ENCODE measurements at regions not wholly inside any gene's neighbourhood (a gene's known extent, or its start where the extent isn't known, plus 50 kb on each side); places are given as distances from the start of the nearest gene placed in this dataset.

DNA sequence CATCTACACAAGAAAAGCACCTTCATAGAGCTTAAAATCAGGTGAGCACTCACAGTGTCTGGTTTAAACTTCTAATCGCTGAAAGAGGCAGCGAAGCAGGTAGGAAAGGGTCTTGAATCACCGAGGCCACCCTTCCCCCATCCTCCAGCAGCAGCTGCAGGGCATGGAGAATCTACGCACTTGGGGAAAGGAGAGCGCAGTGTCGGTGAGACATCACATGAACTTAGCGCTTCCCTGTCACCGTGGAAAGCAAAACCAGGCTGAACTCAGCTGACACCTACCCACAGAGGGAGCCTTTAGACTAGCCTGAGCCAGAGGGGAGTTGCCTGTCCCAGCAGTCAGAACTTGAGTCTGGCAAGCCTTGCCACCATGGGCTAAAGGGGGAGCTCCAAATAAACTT, 197.2 kb upstream of the ZFP42 start:
- no peak overlapping the region for H3K4me3 Mint-ChIP-seq
- CTCF ChIA-PET = no interaction called here
- no peak overlapping the region for H3K27ac Mint-ChIP-seq
- peaks cover 29% of the 10 kb centered on the region for H3K9me3 Mint-ChIP-seq (ENCODE audit: insufficient read depth)
- POLR2A ChIA-PET = no interaction called here
- ATAC-seq (no peak), DNase-seq (no peak)
- no peaks in the 10 kb centered on the region for H3K36me3 Mint-ChIP-seq (ENCODE audit: low read depth)
- no peaks in the 10 kb centered on the region for H3K27me3 Mint-ChIP-seq (ENCODE audit: low read depth)
- no peaks in the 10 kb centered on the region for H3K4me1 Mint-ChIP-seq (ENCODE audit: low read depth)

DNA sequence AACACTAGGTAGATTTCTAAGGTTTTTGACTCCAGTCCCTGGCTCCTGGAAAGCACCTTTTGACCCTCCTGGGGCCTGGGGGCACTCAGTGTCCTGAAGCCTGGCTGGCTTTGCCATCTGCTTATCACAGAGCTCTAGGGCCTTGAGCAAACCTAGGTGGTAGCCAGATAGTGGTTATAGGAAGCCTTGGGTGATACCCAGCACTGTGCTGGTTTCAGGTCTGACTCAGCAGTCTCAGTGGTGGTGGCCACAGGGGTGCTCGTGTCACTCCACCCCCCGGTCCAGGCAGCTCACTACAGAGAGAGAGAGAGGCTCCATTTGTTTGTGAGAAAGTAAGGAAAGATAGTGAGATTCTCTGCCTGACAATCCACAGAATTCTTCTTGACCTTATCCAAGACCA, 195.8 kb upstream of the ZFP42 start:
- H3K4me1 Mint-ChIP-seq (ENCODE audit: low read depth) = no peaks in the 10 kb centered on the region

DNA sequence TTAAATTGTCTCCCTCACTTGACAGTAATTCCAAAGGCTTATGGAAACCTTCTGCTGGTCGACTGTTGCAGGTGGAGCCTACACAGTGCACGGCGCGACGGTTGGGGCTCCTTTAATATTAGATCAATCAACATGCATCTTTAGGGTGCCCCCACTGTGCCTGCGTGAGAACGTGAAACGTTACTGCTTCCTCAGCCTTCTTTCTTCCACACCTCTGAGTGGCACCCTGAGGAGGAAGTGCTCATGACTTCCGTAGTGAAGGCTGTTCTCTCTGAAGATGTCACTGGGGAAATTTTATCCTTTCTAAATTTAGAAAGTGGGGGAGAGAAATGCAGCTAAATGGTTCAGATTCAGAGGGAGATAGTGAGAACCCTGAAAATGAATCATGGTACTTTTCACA, 184.0 kb upstream of the ZFP42 start:
- Mint-ChIP-seq H3K9me3 (ENCODE audit: insufficient read depth) (peaks cover 16% of the 10 kb centered on the region), H3K27me3 (ENCODE audit: low read depth) (no peaks in the 10 kb centered on the region), H3K4me1 (ENCODE audit: low read depth) (no peaks in the 10 kb centered on the region), H3K36me3 (ENCODE audit: low read depth) (no peaks in the 10 kb centered on the region), H3K27ac (no peak overlapping the region), H3K4me3 (no peak overlapping the region)
- ATAC-seq = no peak
- CTCF ChIA-PET = no interaction called here
- no peak for DNase-seq
- POLR2A ChIA-PET = no interaction called here

More for the DNA sequence above, 195.8 kb upstream of the ZFP42 start:
- ChIA-PET CTCF (no interaction called here), POLR2A (no interaction called here)
- Mint-ChIP-seq H3K36me3 (ENCODE audit: low read depth) (no peaks in the 10 kb centered on the region), H3K27me3 (ENCODE audit: low read depth) (no peaks in the 10 kb centered on the region), H3K9me3 (ENCODE audit: insufficient read depth) (peaks cover 36% of the 10 kb centered on the region), H3K27ac (no peak overlapping the region), H3K4me3 (no peak overlapping the region)
- no peak for ATAC-seq
- DNase-seq = no peak

DNA sequence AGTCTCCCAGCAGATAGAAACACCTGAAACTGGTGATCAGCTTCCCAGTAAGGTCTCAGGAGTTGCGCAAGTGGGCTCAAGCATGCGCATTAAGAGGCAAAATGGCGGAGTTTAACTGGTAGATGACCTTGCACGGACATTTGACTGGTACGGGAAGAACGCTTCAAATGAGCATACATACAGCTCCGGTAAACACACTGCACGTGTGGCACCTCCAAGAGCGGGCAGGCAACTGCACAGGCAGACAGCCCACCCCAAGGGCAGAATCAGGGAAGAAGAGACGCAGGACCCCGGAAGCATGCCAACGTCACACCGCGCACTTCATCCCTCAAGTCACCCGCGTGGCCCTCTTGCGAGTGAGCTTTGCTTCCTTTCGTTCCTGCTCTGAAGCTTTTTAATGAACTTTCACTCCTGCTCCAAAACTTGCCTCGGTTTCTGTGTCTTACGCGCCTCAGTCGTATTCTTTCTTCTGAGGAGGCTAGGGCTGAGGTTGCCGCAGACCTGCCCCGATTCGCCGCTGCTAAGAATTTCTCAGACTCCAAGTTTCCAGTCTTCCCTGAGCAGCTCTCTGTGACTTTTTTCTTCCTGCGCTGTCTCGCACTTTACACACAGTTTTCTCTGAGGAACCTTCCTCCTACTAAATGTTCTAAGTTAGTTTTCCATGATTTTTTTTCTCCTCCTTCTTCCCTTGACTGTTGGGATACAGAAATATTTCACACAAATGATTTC, 180.7 kb upstream of the ZFP42 start:
- Mint-ChIP-seq H3K9me3 (ENCODE audit: insufficient read depth) (peaks cover 14% of the 10 kb centered on the region), H3K27me3 (ENCODE audit: low read depth) (no peaks in the 10 kb centered on the region), H3K36me3 (ENCODE audit: low read depth) (no peaks in the 10 kb centered on the region), H3K27ac (no peak overlapping the region), H3K4me1 (ENCODE audit: low read depth) (no peaks in the 10 kb centered on the region), H3K4me3 (no peak overlapping the region)
- no peak for ATAC-seq
- ChIA-PET CTCF (interaction anchor here (0.7 to 1.1 kb wide), 2 partner anchors 9 to 184 kb away, joined by 3 read pairs; no protein-coding TSS in a partner anchor), POLR2A (no interaction called here)
- no peak for DNase-seq

DNA sequence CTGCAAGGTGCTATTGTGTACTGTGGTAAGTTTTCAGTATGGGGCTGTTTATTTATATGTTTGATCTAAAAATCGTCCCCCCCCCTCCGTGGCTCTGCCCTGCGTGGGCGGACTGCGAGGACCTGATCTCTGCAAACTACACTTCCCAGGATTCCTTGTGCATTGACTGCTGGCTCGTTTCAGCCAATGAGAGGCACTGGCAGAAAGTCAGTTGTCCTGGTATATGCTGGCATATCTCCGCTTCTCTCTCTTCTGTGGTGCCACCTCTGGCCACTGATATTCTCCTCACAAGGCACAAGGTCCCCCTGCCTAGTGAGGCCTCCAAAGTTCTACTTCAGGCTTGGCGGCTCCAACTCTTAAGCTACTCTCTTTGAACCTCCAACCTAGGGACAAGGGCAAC, 168.8 kb upstream of the ZFP42 start:
- H3K4me3 Mint-ChIP-seq = no peak overlapping the region
- no peaks in the 10 kb centered on the region for H3K4me1 Mint-ChIP-seq (ENCODE audit: low read depth)
- ATAC-seq (no peak), DNase-seq (no peak)
- no peaks in the 10 kb centered on the region for H3K36me3 Mint-ChIP-seq (ENCODE audit: low read depth)
- POLR2A ChIA-PET = no interaction called here
- CTCF ChIA-PET = no interaction called here
- no peak overlapping the region for H3K27ac Mint-ChIP-seq
- no peaks in the 10 kb centered on the region for H3K27me3 Mint-ChIP-seq (ENCODE audit: low read depth)
- H3K9me3 Mint-ChIP-seq (ENCODE audit: insufficient read depth) = peaks cover 11% of the 10 kb centered on the region

DNA sequence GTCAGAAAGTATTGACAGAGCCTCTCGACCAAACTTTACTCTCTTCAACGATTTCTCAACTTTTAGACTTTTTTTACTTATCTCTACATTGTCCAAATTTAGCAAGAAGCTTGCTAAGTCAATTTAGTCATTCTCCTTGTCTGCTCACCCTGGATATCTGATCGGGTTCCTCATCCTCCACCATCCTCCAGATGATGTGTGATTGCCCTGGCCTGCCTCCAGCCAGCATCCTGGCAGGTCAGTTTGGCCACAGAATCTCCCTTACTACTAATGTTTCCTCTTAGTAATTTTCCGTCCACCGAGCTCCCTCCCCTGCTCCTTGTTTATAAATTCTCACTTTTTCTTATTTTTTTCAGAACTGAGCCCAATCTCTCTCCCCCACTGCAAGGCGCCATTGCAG, 167.9 kb upstream of the ZFP42 start:
- DNase-seq (no peak), ATAC-seq (no peak)
- Mint-ChIP-seq H3K36me3 (ENCODE audit: low read depth) (no peaks in the 10 kb centered on the region), H3K4me1 (ENCODE audit: low read depth) (no peaks in the 10 kb centered on the region), H3K4me3 (no peak overlapping the region), H3K27ac (no peak overlapping the region), H3K9me3 (ENCODE audit: insufficient read depth) (peaks cover 10% of the 10 kb centered on the region), H3K27me3 (ENCODE audit: low read depth) (no peaks in the 10 kb centered on the region)
- ChIA-PET CTCF (no interaction called here), POLR2A (no interaction called here)

DNA sequence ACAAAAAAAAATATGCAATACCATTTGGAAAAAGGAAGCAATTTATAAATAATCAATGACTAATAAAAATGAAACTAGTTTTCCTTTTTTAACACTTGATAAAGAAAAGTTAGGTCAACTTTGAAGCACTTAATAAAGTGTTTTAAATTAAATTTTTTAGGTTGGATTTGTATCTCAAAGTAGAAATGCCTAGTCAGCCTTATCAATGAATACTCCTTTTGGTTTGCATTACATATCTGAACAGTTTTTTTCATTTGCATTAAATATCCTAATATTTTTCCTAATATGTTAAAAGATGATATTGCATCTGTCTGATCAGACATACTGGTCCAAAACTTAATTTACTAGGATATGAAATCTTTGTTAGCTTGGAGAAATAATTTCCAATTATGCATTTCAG, 155.8 kb upstream of the ZFP42 start:
- ChIA-PET CTCF (no interaction called here), POLR2A (no interaction called here)
- Mint-ChIP-seq H3K4me1 (ENCODE audit: low read depth) (no peaks in the 10 kb centered on the region), H3K4me3 (no peak overlapping the region), H3K27me3 (ENCODE audit: low read depth) (no peaks in the 10 kb centered on the region), H3K36me3 (ENCODE audit: low read depth) (no peaks in the 10 kb centered on the region), H3K27ac (no peak overlapping the region), H3K9me3 (ENCODE audit: insufficient read depth) (peaks cover 16% of the 10 kb centered on the region)
- DNase-seq = no peak
- no peak for ATAC-seq

DNA sequence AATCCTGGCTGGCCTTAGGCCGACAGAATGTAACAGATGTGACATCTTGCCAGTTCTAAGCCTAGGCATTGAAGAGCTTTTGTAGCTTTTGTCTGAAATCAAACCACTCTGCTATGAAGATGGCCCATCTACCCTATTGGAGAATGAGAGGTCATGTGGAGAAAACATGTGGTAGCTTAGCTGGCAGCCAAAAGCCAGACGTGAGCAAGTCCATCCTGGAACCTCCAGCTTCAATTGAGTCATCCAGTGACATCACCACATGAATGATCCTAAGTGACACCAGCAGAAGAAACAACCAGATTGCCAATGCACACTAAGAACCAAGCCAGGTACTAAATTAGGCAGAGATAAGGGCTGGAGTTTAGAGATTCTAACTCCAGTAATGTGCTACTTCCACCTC, 154.8 kb upstream of the ZFP42 start:
- Mint-ChIP-seq H3K27ac (no peak overlapping the region), H3K27me3 (ENCODE audit: low read depth) (no peaks in the 10 kb centered on the region), H3K9me3 (ENCODE audit: insufficient read depth) (peaks cover 16% of the 10 kb centered on the region), H3K4me1 (ENCODE audit: low read depth) (no peaks in the 10 kb centered on the region), H3K4me3 (no peak overlapping the region), H3K36me3 (ENCODE audit: low read depth) (no peaks in the 10 kb centered on the region)
- POLR2A ChIA-PET = no interaction called here
- no peak for DNase-seq
- no peak for ATAC-seq
- CTCF ChIA-PET = no interaction called here

DNA sequence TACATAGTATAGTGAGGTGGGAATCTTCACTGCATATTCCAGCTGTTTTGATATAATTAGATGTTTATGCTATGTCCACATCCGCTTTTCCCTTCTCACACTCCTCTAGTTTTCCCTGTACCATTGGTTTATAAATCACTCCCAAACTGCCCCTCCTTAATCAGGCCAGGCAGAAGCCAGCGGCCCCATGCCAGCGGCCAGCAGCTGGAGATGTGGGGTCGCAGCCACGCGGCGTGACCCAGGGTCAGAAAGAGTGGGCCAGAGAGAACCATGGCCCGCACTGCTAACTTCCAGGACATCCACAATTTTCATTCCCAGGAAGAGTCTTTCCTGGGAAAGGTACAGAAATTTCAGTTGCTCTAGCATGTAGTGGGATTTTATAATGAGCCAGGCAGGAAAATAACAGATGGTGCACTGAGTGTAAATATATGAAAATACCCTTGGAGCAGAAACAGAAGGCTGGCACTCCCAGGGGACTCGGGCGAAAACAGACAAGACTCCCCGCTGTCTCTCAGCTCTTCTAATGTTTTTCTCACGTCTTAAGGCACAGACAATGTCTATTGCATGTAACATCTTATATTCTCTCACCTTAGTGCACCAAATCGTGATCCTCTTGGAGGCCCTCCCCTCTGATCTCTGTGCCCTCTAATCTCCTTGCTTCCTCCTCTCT, 145.9 kb upstream of the ZFP42 start:
- no peak for ATAC-seq
- POLR2A ChIA-PET = no interaction called here
- no peak overlapping the region for H3K27ac Mint-ChIP-seq
- CTCF ChIA-PET = no interaction called here
- H3K4me3 Mint-ChIP-seq = no peak overlapping the region
- no peak for DNase-seq
- H3K4me1 Mint-ChIP-seq (ENCODE audit: low read depth) = no peaks in the 10 kb centered on the region
- H3K27me3 Mint-ChIP-seq (ENCODE audit: low read depth) = no peaks in the 10 kb centered on the region
- H3K9me3 Mint-ChIP-seq (ENCODE audit: insufficient read depth) = peaks cover 12% of the 10 kb centered on the region
- H3K36me3 Mint-ChIP-seq (ENCODE audit: low read depth) = no peaks in the 10 kb centered on the region

DNA sequence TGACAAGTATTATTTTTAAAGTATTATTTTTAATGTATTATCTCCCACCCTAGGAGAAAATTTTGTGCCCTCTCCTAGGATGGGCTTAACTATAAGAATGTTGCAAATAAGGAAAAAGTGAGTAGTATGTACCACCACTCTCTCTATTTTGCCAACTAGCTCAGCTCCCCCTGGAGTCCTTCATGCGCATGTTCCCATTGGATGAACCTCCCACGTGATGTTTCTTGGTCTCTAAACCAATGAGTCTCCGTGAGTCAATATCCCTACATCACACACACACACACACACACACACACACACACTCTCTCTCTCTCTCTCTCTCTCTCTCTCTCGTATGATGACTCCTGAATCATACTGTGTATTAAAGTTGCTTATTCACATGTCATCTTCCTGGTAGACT, 129.7 kb upstream of the ZFP42 start:
- Mint-ChIP-seq H3K27ac (no peak overlapping the region), H3K36me3 (ENCODE audit: low read depth) (no peaks in the 10 kb centered on the region), H3K4me3 (no peak overlapping the region), H3K27me3 (ENCODE audit: low read depth) (no peaks in the 10 kb centered on the region), H3K4me1 (ENCODE audit: low read depth) (no peaks in the 10 kb centered on the region), H3K9me3 (ENCODE audit: insufficient read depth) (peaks cover 17% of the 10 kb centered on the region)
- ChIA-PET CTCF (no interaction called here), POLR2A (no interaction called here)
- no peak for DNase-seq
- no peak for ATAC-seq

DNA sequence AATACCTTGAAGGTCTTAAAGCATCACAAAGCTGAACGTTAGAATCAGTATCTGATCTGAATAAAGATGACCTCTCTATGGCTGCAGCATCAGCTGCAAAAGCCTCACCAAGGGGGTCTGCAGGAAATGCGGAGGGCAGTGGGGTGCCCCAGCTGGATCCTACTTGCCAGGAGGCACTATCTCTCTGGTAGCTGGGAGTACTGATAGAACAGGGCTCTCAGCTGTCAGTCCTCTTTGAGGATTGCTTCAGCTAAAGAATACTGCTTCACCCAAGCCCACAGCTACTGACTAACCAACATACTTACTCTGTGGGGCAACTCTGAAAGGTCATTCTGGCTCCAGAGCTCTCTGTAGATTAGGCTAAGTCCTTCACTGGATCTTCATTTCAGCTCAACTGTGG, 112.5 kb upstream of the ZFP42 start:
- CTCF ChIA-PET = no interaction called here
- H3K4me3 Mint-ChIP-seq = no peak overlapping the region
- no peaks in the 10 kb centered on the region for H3K27me3 Mint-ChIP-seq (ENCODE audit: low read depth)
- POLR2A ChIA-PET = no interaction called here
- DNase-seq = no peak
- H3K9me3 Mint-ChIP-seq (ENCODE audit: insufficient read depth) = peaks cover 21% of the 10 kb centered on the region
- H3K4me1 Mint-ChIP-seq (ENCODE audit: low read depth) = no peaks in the 10 kb centered on the region
- ATAC-seq = no peak
- H3K36me3 Mint-ChIP-seq (ENCODE audit: low read depth) = no peaks in the 10 kb centered on the region
- H3K27ac Mint-ChIP-seq = no peak overlapping the region

DNA sequence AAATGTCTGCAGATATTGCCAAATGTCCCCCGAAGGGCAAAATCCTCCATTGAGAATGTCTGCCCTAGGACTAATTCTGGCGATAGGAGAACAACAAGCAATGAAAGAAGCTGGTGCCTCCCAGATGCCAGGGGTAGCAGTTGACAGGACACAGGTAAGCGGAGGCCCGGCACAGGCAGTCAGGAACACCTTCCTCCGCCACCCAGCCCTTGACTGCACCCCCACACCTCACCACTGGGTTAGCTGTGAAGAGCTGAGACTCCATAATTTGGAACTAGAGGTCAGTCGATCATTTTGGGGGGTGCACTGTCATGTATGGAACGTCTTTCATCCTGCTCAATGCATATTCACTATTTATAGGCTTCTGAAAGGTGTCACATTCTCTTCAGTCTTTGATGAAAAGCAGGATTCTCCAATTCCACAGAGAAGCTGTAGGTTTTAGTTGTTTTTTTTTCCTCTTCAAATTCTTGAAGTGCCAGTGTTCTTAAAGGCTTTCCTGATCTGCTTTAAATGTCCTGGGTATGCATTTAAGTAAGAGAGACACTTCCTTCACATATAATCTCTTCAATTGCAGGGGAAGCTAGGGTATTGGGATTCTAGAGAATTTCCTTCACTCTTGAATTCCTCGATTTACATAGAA, 111.6 kb upstream of the ZFP42 start:
- Mint-ChIP-seq H3K4me1 (ENCODE audit: low read depth) (no peaks in the 10 kb centered on the region), H3K36me3 (ENCODE audit: low read depth) (no peaks in the 10 kb centered on the region), H3K9me3 (ENCODE audit: insufficient read depth) (peaks cover 19% of the 10 kb centered on the region), H3K27ac (no peak overlapping the region), H3K4me3 (no peak overlapping the region), H3K27me3 (ENCODE audit: low read depth) (no peaks in the 10 kb centered on the region)
- ATAC-seq = no peak
- ChIA-PET CTCF (no interaction called here), POLR2A (interaction anchor here (0.6 kb wide), 1 partner anchor 1544 kb away, joined by 4 read pairs; no protein-coding TSS in a partner anchor)
- DNase-seq = no peak
